Fibroblast of lung (primary cell): ENCODE measurements at regions not wholly inside any gene's neighbourhood (a gene's known extent, or its start where the extent isn't known, plus 50 kb on each side); places are given as distances from the start of the nearest gene placed in this dataset.

Experiments used
- DNase-seq, 2 donors: peaks; one replicate each; pipeline versions ENCODE4 v3.0.0 to v3.0.0-alpha.2; 2010; ENCODE audit warnings: low read depth in 2 of 2
- H2AFZ ChIP-seq: 2 replicates; pipeline ENCODE4 v1.5.1; 2012; ENCODE audit warnings: low read length, control low read depth, inconsistent platforms
- H3K27ac ChIP-seq: 2 replicates; pipeline ENCODE4 v1.5.1; 2011; ENCODE audit warnings: low read length, control low read depth; ENCODE audit not compliant: insufficient read depth
- H3K27me3 ChIP-seq: 2 replicates; pipeline ENCODE4 v1.5.1; 2011; ENCODE audit warnings: mild to moderate bottlenecking, low read length; ENCODE audit not compliant: control insufficient read depth, insufficient read depth
- H3K36me3 ChIP-seq: 2 replicates; pipeline ENCODE4 v1.5.1; 2011; ENCODE audit warnings: low read length; ENCODE audit not compliant: control insufficient read depth, insufficient read depth
- H3K4me1 ChIP-seq: 2 replicates; pipeline ENCODE4 v1.5.1; 2011; ENCODE audit warnings: low read length; ENCODE audit not compliant: control insufficient read depth, insufficient read depth; ENCODE audit errors: extremely low read depth
- H3K4me2 ChIP-seq: 2 replicates; pipeline ENCODE4 v1.5.1; 2011; ENCODE audit warnings: low read length, control low read depth; ENCODE audit not compliant: insufficient read depth; ENCODE audit errors: extremely low read depth
- H3K4me3 ChIP-seq, 4 experiments: fragments of 200-600 bp in 1 of 4; sonication (generic) in 1 of 4; replicated peaks in 1 of 4; 2 replicates each; pipeline ENCODE4 v1.5.1; 2011 to 2016; ENCODE audit warnings: low read length in 4 of 4, low read depth in 3 of 4, mild to moderate bottlenecking in 3 of 4, control low read depth in 2 of 4, inconsistent platforms in 1 of 4, mixed read lengths in 1 of 4; ENCODE audit not compliant: insufficient read depth in 1 of 4; ENCODE audit errors: control extremely low read depth in 1 of 4
- H3K79me2 ChIP-seq: 2 replicates; pipeline ENCODE4 v1.5.1; 2012; ENCODE audit warnings: mild to moderate bottlenecking, low read length, inconsistent platforms; ENCODE audit not compliant: control insufficient read depth, insufficient read depth
- H3K9ac ChIP-seq: 2 replicates; pipeline ENCODE4 v1.5.1; 2011; ENCODE audit warnings: mild to moderate bottlenecking, low read length, control low read depth; ENCODE audit not compliant: insufficient read depth
- H3K9me3 ChIP-seq: 2 replicates; pipeline ENCODE4 v1.5.1; 2012; ENCODE audit warnings: low read depth, low read length; ENCODE audit not compliant: control insufficient read depth, insufficient read depth
- H4K20me1 ChIP-seq: 2 replicates; pipeline ENCODE4 v1.5.1; 2011; ENCODE audit warnings: low read length; ENCODE audit not compliant: control insufficient read depth, insufficient read depth; ENCODE audit errors: extremely low read depth
- EZH2 ChIP-seq: IDR thresholded peaks from 2 replicates; pipeline ENCODE4 v1.5.1; 2012; ENCODE audit warnings: low read length, control low read depth, mild to moderate bottlenecking; ENCODE audit errors: missing control alignments
- TF ChIP-seq, protein P1 (sequence below), 2 donors: IDR thresholded peaks in 1 of 2; conservative IDR thresholded peaks in 1 of 2; 1 replicate in 1 of 2; 2 replicates in 1 of 2; pipeline ENCODE4 v1.5.1; 2011 to 2012; ENCODE audit warnings: low read length in 2 of 2, control low read depth in 1 of 2, inconsistent platforms in 1 of 2, low read depth in 1 of 2, mild to moderate bottlenecking in 1 of 2

DNA sequence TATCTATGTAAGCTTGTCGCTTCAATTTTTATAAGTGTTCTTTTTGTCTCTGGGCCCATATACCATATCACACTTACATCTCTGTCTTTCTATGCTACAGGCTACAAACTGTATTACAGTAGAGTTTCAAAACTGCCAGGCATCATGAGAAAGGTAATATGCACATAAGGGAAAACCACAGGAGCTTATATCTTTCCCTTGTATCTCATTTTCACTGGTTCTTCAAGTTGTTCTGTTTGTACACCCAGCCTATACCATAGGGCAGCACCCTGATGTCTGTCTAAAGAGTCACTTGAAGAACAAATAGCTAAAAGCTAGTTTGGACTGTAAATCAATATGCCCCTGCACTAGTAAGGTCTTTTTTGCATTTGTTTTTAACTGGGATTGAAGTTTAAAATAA lies 366.7 kb downstream of the FIGN start:
- Histone ChIP-seq H3K4me1 (no peaks in the 10 kb centered on the region), H2AFZ (no peak overlapping the region), H3K79me2 (no peaks in the 10 kb centered on the region), H3K27ac (no peak overlapping the region), H4K20me1 (no peaks in the 10 kb centered on the region), H3K27me3 (no peaks in the 10 kb centered on the region), H3K36me3 (no peaks in the 10 kb centered on the region), H3K4me2 (no peak overlapping the region), H3K9me3 (no peaks in the 10 kb centered on the region), H3K4me3 (no peak overlapping the region), H3K9ac (no peak overlapping the region)
- TF ChIP-seq, protein P1, sequence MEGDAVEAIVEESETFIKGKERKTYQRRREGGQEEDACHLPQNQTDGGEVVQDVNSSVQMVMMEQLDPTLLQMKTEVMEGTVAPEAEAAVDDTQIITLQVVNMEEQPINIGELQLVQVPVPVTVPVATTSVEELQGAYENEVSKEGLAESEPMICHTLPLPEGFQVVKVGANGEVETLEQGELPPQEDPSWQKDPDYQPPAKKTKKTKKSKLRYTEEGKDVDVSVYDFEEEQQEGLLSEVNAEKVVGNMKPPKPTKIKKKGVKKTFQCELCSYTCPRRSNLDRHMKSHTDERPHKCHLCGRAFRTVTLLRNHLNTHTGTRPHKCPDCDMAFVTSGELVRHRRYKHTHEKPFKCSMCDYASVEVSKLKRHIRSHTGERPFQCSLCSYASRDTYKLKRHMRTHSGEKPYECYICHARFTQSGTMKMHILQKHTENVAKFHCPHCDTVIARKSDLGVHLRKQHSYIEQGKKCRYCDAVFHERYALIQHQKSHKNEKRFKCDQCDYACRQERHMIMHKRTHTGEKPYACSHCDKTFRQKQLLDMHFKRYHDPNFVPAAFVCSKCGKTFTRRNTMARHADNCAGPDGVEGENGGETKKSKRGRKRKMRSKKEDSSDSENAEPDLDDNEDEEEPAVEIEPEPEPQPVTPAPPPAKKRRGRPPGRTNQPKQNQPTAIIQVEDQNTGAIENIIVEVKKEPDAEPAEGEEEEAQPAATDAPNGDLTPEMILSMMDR (conservative IDR thresholded peaks at IDR 0.05 in 1 of 2, IDR thresholded peaks at IDR 0.05 in 1 of 2; ENCODE audit: low read depth in 1 of 2, low read length in 2 of 2), result no peak
- TF ChIP-seq EZH2, result no peak
- DNase-seq, result no peak

DNA sequence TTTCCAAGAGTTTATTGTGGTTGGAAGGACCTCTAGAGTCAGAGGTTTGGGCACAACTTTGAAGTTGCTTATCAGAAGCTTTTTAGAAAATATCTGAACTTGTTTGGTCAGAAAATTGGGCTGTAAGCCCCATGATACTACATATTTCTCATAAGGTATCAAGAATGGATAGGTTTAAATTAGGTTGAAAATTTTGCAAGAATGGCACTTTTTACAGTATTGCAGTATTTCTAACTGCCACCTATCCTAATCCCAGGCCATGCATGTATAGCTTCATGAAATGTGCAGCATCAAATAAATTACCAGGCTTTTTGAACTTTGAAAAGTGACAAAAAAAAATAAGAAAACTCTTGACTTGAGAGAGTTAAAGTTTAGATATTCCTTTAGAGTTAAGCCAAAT lies 367.2 kb downstream of the FIGN start:
- TF ChIP-seq, protein P1 (conservative IDR thresholded peaks at IDR 0.05 in 1 of 2, IDR thresholded peaks at IDR 0.05 in 1 of 2; ENCODE audit: low read depth in 1 of 2, low read length in 2 of 2), result no peak
- TF ChIP-seq EZH2, result no peak
- Histone ChIP-seq H3K9me3 (no peaks in the 10 kb centered on the region), H3K36me3 (no peaks in the 10 kb centered on the region), H3K9ac (no peak overlapping the region), H3K4me3 (no peak overlapping the region), H3K27ac (no peak overlapping the region), H3K4me2 (no peak overlapping the region), H2AFZ (no peak overlapping the region), H3K27me3 (no peaks in the 10 kb centered on the region), H3K79me2 (no peaks in the 10 kb centered on the region), H4K20me1 (no peaks in the 10 kb centered on the region), H3K4me1 (no peaks in the 10 kb centered on the region)
- no peak for DNase-seq

DNA sequence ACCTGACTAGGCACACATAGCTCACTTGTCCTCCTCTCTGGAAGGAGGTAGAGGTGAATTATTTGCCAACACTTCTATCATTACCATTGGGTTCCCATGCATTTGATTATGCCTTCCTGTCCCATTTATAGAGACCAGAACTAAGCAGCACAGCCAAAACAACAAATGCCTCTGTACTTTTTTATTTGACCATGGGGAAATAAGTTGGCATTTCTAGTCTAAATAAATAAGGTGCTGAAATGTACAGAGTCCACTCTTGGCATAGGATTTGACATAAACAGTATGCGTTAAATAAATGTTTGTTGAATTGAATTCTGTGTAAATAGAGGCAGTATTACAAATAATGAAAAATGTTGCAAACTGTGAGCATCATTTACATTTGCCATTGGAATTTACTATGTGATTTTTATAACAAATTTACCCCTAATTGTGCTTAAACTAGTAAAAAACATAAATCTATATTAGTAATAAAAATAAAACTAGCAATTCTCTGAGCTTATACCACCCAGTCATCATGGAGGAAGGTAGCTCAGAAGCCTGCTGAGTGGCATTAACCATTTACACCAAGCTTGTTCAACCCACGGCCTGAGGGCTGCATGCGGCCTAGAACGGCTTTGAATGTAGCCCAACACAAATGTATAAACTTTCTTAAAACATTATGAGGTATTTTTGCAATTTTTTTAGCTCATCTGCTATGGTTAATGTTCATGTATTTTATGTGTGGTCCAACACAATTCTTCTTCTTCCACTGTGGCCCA lies 367.8 kb downstream of the FIGN start:
- Histone ChIP-seq H3K4me2 (no peak overlapping the region), H3K9me3 (no peaks in the 10 kb centered on the region), H3K27me3 (no peaks in the 10 kb centered on the region), H3K4me1 (no peaks in the 10 kb centered on the region), H3K4me3 (no peak overlapping the region), H3K27ac (no peak overlapping the region), H3K9ac (no peak overlapping the region), H2AFZ (no peak overlapping the region), H4K20me1 (no peaks in the 10 kb centered on the region), H3K36me3 (no peaks in the 10 kb centered on the region), H3K79me2 (no peaks in the 10 kb centered on the region)
- DNase-seq, result no peak
- TF ChIP-seq, protein P1 (conservative IDR thresholded peaks at IDR 0.05 in 1 of 2, IDR thresholded peaks at IDR 0.05 in 1 of 2; ENCODE audit: low read depth in 1 of 2, low read length in 2 of 2), result no peak
- TF ChIP-seq EZH2, result no peak
